GM23338 (cell line): ENCODE measurements at regions not wholly inside any gene's neighbourhood (a gene's known extent, or its start where the extent isn't known, plus 50 kb on each side); places are given as distances from the start of the nearest gene placed in this dataset.

ENCODE experiments used
- CREB1 ChIP-seq: fragments of 250-450 bp; sonication (Bioruptor Pico); IDR thresholded peaks from 2 replicates; pipeline ENCODE4 v1.5.0; 2020; ENCODE audit warnings: low read depth, mild to moderate bottlenecking, moderate library complexity
- ETS1 ChIP-seq: IDR thresholded peaks from 2 replicates; pipeline ENCODE4 v1.6.1; 2016; ENCODE audit warnings: antibody characterized with exemption
- EZH2phosphoT487 ChIP-seq: fragments of 200-600 bp; sonication (generic); IDR thresholded peaks from one replicate; pipeline ENCODE4 v1.8.1; 2018; ENCODE audit warnings: antibody characterized with exemption; ENCODE audit not compliant: unreplicated experiment
- POLR2AphosphoS5 ChIP-seq: IDR thresholded peaks from 2 replicates; pipeline ENCODE4 v1.6.1; 2016; ENCODE audit warnings: antibody characterized with exemption, low read depth
- REST ChIP-seq: IDR thresholded peaks from one replicate; pipeline ENCODE4 v1.6.1; 2018; ENCODE audit warnings: antibody characterized with exemption; ENCODE audit not compliant: unreplicated experiment
- TF ChIP-seq, protein P1 (sequence below), 2 experiments: fragments of 200-600 bp in 1 of 2; sonication (generic) in 1 of 2; conservative IDR thresholded peaks; 2 replicates each; pipeline versions ENCODE4 v1.5.1 to v1.6.1; 2016 to 2017; ENCODE audit warnings: antibody characterized with exemption in 2 of 2, low read depth in 2 of 2, mild to moderate bottlenecking in 2 of 2, moderate library complexity in 1 of 2

GRCh38 chr10:76657337-76658012 lies 980.1 kb downstream of the KCNMA1 start:
- TF ChIP-seq, protein P1, sequence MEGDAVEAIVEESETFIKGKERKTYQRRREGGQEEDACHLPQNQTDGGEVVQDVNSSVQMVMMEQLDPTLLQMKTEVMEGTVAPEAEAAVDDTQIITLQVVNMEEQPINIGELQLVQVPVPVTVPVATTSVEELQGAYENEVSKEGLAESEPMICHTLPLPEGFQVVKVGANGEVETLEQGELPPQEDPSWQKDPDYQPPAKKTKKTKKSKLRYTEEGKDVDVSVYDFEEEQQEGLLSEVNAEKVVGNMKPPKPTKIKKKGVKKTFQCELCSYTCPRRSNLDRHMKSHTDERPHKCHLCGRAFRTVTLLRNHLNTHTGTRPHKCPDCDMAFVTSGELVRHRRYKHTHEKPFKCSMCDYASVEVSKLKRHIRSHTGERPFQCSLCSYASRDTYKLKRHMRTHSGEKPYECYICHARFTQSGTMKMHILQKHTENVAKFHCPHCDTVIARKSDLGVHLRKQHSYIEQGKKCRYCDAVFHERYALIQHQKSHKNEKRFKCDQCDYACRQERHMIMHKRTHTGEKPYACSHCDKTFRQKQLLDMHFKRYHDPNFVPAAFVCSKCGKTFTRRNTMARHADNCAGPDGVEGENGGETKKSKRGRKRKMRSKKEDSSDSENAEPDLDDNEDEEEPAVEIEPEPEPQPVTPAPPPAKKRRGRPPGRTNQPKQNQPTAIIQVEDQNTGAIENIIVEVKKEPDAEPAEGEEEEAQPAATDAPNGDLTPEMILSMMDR (conservative IDR thresholded peaks at IDR 0.05; ENCODE audit: low read depth in 2 of 2) = no peak
- TF ChIP-seq POLR2AphosphoS5 = no peak
- no peak for TF ChIP-seq EZH2phosphoT487
- TF ChIP-seq REST = no peak
- no peak for TF ChIP-seq CREB1 (CRISPR knock-in tag)
- TF ChIP-seq ETS1 = no peak
